ENCODE measurements at regions not wholly inside any gene's neighbourhood (a gene's known extent, or its start where the extent isn't known, plus 50 kb on each side); places are given as distances from the start of the nearest gene placed in this dataset.

GRCh38 chr22:47618180-47619010 lies 855.9 kb downstream of the TBC1D22A start:
- TF ChIP-seq CTCF (IDR thresholded peaks at IDR 0.05 in 8 of 11, conservative IDR thresholded peaks at IDR 0.05 in 3 of 11) = no peak
- no peak for TF ChIP-seq POLR2A (IDR thresholded peaks at IDR 0.05)
- no peak for TF ChIP-seq POLR2AphosphoS5 (IDR thresholded peaks at IDR 0.05)

Data from spleen (tissue), 7 donors.